ENCODE measurements at regions not wholly inside any gene's neighbourhood (a gene's known extent, or its start where the extent isn't known, plus 50 kb on each side); places are given as distances from the start of the nearest gene placed in this dataset.

GRCh38 chr16:54542805-54543505, 256.4 kb upstream of the IRX3 start:
- H3K27me3 ChIP-seq: no peaks in the 10 kb centered on the region
- no peaks in the 10 kb centered on the region for H3K4me1 ChIP-seq (ENCODE audit: insufficient read depth)
- no peaks in the 10 kb centered on the region for H3K9me3 ChIP-seq
- no peak overlapping the region for H3K4me3 ChIP-seq
- TF ChIP-seq POLR2A (IDR thresholded peaks at IDR 0.05): no peak
- no peak for TF ChIP-seq CTCF (IDR thresholded peaks at IDR 0.05)
- no peak for TF ChIP-seq EP300 (IDR thresholded peaks at IDR 0.05)
- intact Hi-C loops (cut with DNase I): no loop called here
- WGBS, 3 donors: 42 to 49% (median 47%) methylated on average over 13 of the region's 13 CpGs
- H3K27ac ChIP-seq: no peak overlapping the region
- H3K36me3 ChIP-seq: no peaks in the 10 kb centered on the region
- no peak for DNase-seq

GRCh38 chr16:54540525-54541180, 254.1 kb upstream of the IRX3 start:
- TF ChIP-seq EP300 (IDR thresholded peaks at IDR 0.05): no peak
- no peak for TF ChIP-seq POLR2A (IDR thresholded peaks at IDR 0.05)
- TF ChIP-seq CTCF (IDR thresholded peaks at IDR 0.05): no peak
- Histone ChIP-seq H3K27me3 (no peaks in the 10 kb centered on the region), H3K27ac (no peak overlapping the region), H3K4me1 (ENCODE audit: insufficient read depth) (no peaks in the 10 kb centered on the region), H3K36me3 (no peaks in the 10 kb centered on the region), H3K9me3 (no peaks in the 10 kb centered on the region), H3K4me3 (no peak overlapping the region)
- 76 to 85% (median 77%) methylated on average over 15 of the region's 15 CpGs for WGBS, 3 donors
- intact Hi-C loops (cut with DNase I): no loop called here
- no peak for DNase-seq

- Histone ChIP-seq H3K27me3 (no peaks in the 10 kb centered on the region), H3K27ac (no peak overlapping the region), H3K4me3 (no peak overlapping the region), H3K4me1 (ENCODE audit: insufficient read depth) (no peaks in the 10 kb centered on the region), H3K36me3 (no peaks in the 10 kb centered on the region), H3K9me3 (no peaks in the 10 kb centered on the region)
- intact Hi-C loops (cut with DNase I): no loop called here
- WGBS, 3 donors: 22 to 34% (median 22%) methylated on average over 3 of the region's 3 CpGs
- DNase-seq: no peak
- TF ChIP-seq CTCF (IDR thresholded peaks at IDR 0.05) (no peak), EP300 (IDR thresholded peaks at IDR 0.05) (no peak), POLR2A (IDR thresholded peaks at IDR 0.05) (no peak)
Observed at GRCh38 chr16:54538276-54538675, 251.7 kb upstream of the IRX3 start.

GRCh38 chr16:54533856-54534490, 247.4 kb upstream of the IRX3 start:
- intact Hi-C loops (cut with DNase I): no loop called here
- Histone ChIP-seq H3K27me3 (no peaks in the 10 kb centered on the region), H3K36me3 (no peaks in the 10 kb centered on the region), H3K4me3 (no peak overlapping the region), H3K27ac (no peak overlapping the region), H3K9me3 (no peaks in the 10 kb centered on the region), H3K4me1 (ENCODE audit: insufficient read depth) (no peaks in the 10 kb centered on the region)
- WGBS, 3 donors: 92 to 95% (median 95%) methylated on average over 4 of the region's 4 CpGs
- DNase-seq: no peak
- TF ChIP-seq EP300 (IDR thresholded peaks at IDR 0.05): no peak
- TF ChIP-seq POLR2A (IDR thresholded peaks at IDR 0.05): no peak
- TF ChIP-seq CTCF (IDR thresholded peaks at IDR 0.05): no peak

Data from ovary (tissue), 7 donors.